Pancreas (tissue), 10 donors: ENCODE measurements at regions not wholly inside any gene's neighbourhood (a gene's known extent, or its start where the extent isn't known, plus 50 kb on each side); places are given as distances from the start of the nearest gene placed in this dataset.

ENCODE experiments used
- ATAC-seq, 4 donors: fragments of 200-7000 bp; cut with Tn5 transposase; one replicate each; pipeline versions ENCODE4 v1.8.0 to v1.9.1; 2020; ENCODE audit warnings: mild to moderate bottlenecking in 4 of 4, moderate library complexity in 4 of 4
- DNase-seq, 6 donors: peaks; one replicate each; pipeline ENCODE4 v3.0.0-alpha.2; 2020
- FAIRE-seq: peaks from 2 replicates; lab custom pipeline; 2012; peaks lifted over from hg19 to GRCh38; lab: Jason Lieb, UNC
- H3K27ac ChIP-seq, 4 donors: fragments of 200-600 bp; sonication (generic); 1 replicate in 3 of 4; 2 replicates in 1 of 4; pipeline versions ENCODE4 v1.5.0 to v1.8.0; 2020
- H3K27me3 ChIP-seq, 4 donors: fragments of 200-600 bp; one replicate each; pipeline ENCODE4 v1.8.0; 2021
- H3K36me3 ChIP-seq, 3 donors: fragments of 200-600 bp; sonication (generic) in 1 of 3; one replicate each; pipeline versions ENCODE4 v1.5.0 to v1.8.0; 2020 to 2021
- H3K4me1 ChIP-seq, 3 donors: fragments of 200-600 bp; one replicate each; pipeline ENCODE4 v1.8.0; 2021
- H3K4me3 ChIP-seq, 4 donors: fragments of 200-600 bp; sonication (generic) in 2 of 4; one replicate each; pipeline versions ENCODE4 v1.5.0 to v1.8.0; 2020 to 2021
- H3K9me3 ChIP-seq, 4 donors: fragments of 200-600 bp; one replicate each; pipeline ENCODE4 v1.8.0; 2021
- WGBS, 2 donors: extraction: QIAGEN DNeasy Blood & Tissue Kit; methylation state at CpG; one replicate each; pipeline ENCODE4 v1.1.7; 2013; 5-methylcytosine and 5-hydroxymethylcytosine counted together
- intact Hi-C, 3 donors: fragments of 100-400 bp; cut with DNase I; formaldehyde crosslinking; loops; one replicate each; pipeline versions ENCODE4 v1.11.1 to v1.14.2; 2022
- TF ChIP-seq, protein P1 (sequence below), 4 donors: fragments of 200-600 bp; sonication (generic) in 3 of 4; IDR thresholded peaks; one replicate each; pipeline versions ENCODE4 v1.5.0 to v1.8.0; 2021; ENCODE audit warnings: antibody characterized with exemption in 4 of 4
- donor health status: healthy with polysubstance abuse.
- donor health status: DM: no; HTN: no; CAD: no; lungs with moderate emphysema.
- donor health status: DM: no; HTN: no; CAD: no.
- donor health status: control.
- donor health status: control.
- donor health status: Bipolar disorder and iron deficiency.
- donor health status: DM: yes; HTN: yes; CAD: no.
- donor health status: DM: no; HTN: no; CAD: no.
- donor health status: DM: no; HTN: no; CAD: no.
- donor health status: DM: yes; HTN: yes; CAD: no.

DNA sequence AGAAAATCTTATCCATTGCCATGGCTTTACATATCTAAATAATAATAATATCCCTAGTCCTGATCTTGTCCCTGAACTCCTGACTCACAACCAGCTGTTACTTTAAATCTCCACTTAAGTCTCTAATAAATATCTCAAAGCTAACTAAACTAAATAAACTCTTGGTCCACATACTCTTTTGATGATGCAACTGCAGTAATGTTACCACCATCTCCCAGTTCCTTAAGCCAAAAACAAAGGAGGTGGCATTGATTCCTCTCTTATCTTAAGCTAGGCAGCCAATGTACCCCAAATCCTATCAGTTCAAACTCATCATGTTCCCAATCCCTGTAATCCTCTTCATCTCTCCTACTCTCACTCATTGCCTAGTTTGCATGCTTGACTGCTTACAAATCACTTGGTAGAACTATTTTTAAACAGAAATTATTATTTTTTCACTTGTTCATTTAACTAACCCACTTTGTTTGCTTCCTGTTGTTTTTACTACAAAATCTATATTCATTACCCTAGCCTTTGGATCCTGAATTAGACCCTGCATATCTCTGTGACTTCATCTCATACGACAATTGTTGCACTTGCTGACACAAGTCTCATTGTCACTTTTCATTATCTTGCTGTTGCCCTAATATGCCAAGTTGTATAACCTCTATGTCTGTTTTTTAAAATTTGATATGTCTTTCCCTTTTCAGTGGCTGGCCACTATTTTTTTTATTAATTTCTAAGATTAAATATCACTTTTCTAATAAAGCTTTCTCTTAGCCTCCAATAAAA, 462.2 kb downstream of the ZPLD1 start:
- ATAC-seq (no peak), DNase-seq (no peak), FAIRE-seq (no peak)
- H3K4me3 ChIP-seq = no peak overlapping the region
- TF ChIP-seq, protein P1, sequence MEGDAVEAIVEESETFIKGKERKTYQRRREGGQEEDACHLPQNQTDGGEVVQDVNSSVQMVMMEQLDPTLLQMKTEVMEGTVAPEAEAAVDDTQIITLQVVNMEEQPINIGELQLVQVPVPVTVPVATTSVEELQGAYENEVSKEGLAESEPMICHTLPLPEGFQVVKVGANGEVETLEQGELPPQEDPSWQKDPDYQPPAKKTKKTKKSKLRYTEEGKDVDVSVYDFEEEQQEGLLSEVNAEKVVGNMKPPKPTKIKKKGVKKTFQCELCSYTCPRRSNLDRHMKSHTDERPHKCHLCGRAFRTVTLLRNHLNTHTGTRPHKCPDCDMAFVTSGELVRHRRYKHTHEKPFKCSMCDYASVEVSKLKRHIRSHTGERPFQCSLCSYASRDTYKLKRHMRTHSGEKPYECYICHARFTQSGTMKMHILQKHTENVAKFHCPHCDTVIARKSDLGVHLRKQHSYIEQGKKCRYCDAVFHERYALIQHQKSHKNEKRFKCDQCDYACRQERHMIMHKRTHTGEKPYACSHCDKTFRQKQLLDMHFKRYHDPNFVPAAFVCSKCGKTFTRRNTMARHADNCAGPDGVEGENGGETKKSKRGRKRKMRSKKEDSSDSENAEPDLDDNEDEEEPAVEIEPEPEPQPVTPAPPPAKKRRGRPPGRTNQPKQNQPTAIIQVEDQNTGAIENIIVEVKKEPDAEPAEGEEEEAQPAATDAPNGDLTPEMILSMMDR (IDR thresholded peaks at IDR 0.05) = no peak
- H3K36me3 ChIP-seq = no peaks in the 10 kb centered on the region
- H3K4me1 ChIP-seq = peaks cover 0 to 5% (median 0%) of the 10 kb centered on the region in 3 donors
- 78 to 88% methylated on average over 1 of the region's 1 CpG for WGBS, 2 donors
- no peaks in the 10 kb centered on the region for H3K27me3 ChIP-seq
- H3K27ac ChIP-seq = no peak overlapping the region
- no peaks in the 10 kb centered on the region for H3K9me3 ChIP-seq
- intact Hi-C loops = no loop called here

DNA sequence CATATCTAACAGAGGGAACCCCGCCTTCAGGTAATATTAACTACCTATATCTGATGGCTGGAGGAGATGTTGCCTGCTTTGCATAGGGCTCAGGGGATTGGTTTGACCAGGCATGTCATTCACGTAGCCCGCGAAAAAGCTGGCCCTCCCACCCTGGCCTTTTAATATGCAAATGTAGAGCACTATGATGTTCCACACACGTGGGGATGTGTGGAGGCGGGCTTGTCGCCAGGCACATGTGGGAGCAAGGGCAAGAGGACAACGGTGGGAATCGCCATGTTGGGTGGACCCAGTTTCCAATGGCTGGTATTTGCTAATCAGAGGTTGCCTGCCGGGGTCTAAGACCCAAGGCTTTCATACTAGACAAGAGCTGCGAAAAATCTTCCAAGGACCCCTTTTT, 469.8 kb downstream of the ZPLD1 start:
- Histone ChIP-seq H3K27ac (no peak overlapping the region), H3K4me1 (peaks cover 0 to 5% (median 0%) of the 10 kb centered on the region in 3 donors), H3K36me3 (no peaks in the 10 kb centered on the region), H3K9me3 (no peaks in the 10 kb centered on the region), H3K4me3 (no peak overlapping the region), H3K27me3 (no peaks in the 10 kb centered on the region)
- intact Hi-C loops = no loop called here
- peak in 1 of 6 donors; percentile 15 for DNase-seq
- TF ChIP-seq, protein P1 (IDR thresholded peaks at IDR 0.05) = no peak
- no peak for ATAC-seq
- 91 to 94% methylated on average over 11 of the region's 11 CpGs for WGBS, 2 donors
- no peak for FAIRE-seq

DNA sequence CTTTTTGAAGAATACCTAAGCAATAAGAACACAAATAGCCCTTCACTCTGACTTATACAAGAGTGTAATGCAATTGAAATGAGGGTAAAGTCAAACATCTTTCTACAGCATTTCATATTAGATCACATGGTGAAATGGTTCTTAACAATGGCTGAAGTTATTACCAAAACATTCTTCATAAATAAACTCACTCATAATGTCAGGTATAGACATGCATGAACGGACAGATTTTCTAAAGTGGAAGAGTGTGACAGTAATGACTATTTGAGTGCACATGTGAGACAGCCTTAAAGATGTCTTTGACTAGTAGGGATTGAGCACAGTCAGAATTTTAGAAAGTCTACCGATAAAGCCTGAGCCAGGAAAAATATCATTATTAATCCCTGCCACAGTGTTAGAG, 471.0 kb downstream of the ZPLD1 start:
- Histone ChIP-seq H3K36me3 (no peaks in the 10 kb centered on the region), H3K4me3 (no peak overlapping the region), H3K9me3 (no peaks in the 10 kb centered on the region), H3K27me3 (no peaks in the 10 kb centered on the region), H3K27ac (no peak overlapping the region), H3K4me1 (peaks cover 0 to under 1% (median 0%) of the 10 kb centered on the region in 3 donors)
- FAIRE-seq = no peak
- DNase-seq = no peak
- ATAC-seq = no peak
- TF ChIP-seq, protein P1 (IDR thresholded peaks at IDR 0.05) = no peak
- WGBS, 2 donors = 70 to 80% methylated on average over 2 of the region's 2 CpGs
- intact Hi-C loops = no loop called here

DNA sequence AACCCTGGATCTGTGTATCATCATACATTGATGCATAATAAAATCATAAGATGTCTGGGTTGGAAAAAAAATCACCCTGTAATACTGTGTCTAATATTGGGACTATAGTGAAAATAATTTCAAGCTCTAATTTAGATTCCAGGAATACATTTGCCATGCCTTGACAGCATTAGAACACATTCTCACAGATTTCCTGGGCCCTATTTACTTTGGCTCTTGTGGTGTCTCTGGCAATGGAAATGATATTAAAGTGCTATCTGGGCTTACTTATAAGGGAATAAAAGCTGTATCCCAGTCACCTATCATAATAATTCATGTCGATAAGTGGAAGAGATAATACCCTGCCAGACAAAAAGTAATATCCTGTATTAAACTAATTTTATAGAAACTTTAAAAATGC, 472.0 kb downstream of the ZPLD1 start:
- no peaks in the 10 kb centered on the region for H3K9me3 ChIP-seq
- no peaks in the 10 kb centered on the region for H3K36me3 ChIP-seq
- DNase-seq = no peak
- no peak overlapping the region for H3K27ac ChIP-seq
- TF ChIP-seq, protein P1 (IDR thresholded peaks at IDR 0.05) = no peak
- intact Hi-C loops = no loop called here
- H3K4me3 ChIP-seq = no peak overlapping the region
- H3K4me1 ChIP-seq = no peaks in the 10 kb centered on the region
- no peaks in the 10 kb centered on the region for H3K27me3 ChIP-seq
- FAIRE-seq = no peak
- ATAC-seq = no peak
- 40 to 65% methylated on average over 1 of the region's 1 CpG for WGBS, 2 donors

DNA sequence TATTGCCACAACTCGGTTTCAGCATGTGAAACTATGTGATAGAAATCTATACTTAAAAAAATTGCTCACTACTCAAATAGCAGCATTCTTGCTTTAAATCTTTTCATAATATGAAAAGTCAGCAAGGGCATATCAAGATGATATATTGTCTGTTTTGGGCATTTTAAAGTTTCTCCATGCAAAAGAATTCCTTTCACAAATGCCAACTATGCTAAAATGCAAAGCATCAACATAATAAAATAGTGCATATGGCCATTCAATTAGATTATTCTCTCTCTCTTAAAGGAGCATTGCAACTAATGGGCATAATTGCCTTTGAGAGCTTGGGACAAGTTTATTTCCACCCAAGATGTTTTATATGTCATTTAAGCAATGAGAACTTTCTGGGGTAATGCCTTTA, 475.1 kb downstream of the ZPLD1 start:
- no peak for DNase-seq
- H3K4me3 ChIP-seq = no peak overlapping the region
- 26% methylated on average over 1 of the region's 1 CpG for WGBS, 2 donors
- no peak overlapping the region for H3K27ac ChIP-seq
- no peaks in the 10 kb centered on the region for H3K9me3 ChIP-seq
- no peak for ATAC-seq
- intact Hi-C loops = no loop called here
- H3K36me3 ChIP-seq = no peaks in the 10 kb centered on the region
- no peak for FAIRE-seq
- no peaks in the 10 kb centered on the region for H3K27me3 ChIP-seq
- TF ChIP-seq, protein P1 (IDR thresholded peaks at IDR 0.05) = no peak
- no peaks in the 10 kb centered on the region for H3K4me1 ChIP-seq
